Fibroblast of the aortic adventitia (primary cell): ENCODE measurements at regions not wholly inside any gene's neighbourhood (a gene's known extent, or its start where the extent isn't known, plus 50 kb on each side); places are given as distances from the start of the nearest gene placed in this dataset.

ENCODE experiments used
- DNase-seq: peaks from one replicate; pipeline ENCODE4 v3.0.0-alpha.2; 2010; ENCODE audit warnings: low read depth
- H3K4me3 ChIP-seq: 2 replicates; pipeline ENCODE4 v1.5.1; 2011; ENCODE audit warnings: low read depth, mild to moderate bottlenecking, control low read depth, low read length, moderate library complexity
- CTCF ChIP-seq: IDR thresholded peaks from 2 replicates; pipeline ENCODE4 v1.5.1; 2011; ENCODE audit warnings: mild to moderate bottlenecking, low read length, control low read depth, inconsistent platforms; ENCODE audit not compliant: insufficient read depth

DNA sequence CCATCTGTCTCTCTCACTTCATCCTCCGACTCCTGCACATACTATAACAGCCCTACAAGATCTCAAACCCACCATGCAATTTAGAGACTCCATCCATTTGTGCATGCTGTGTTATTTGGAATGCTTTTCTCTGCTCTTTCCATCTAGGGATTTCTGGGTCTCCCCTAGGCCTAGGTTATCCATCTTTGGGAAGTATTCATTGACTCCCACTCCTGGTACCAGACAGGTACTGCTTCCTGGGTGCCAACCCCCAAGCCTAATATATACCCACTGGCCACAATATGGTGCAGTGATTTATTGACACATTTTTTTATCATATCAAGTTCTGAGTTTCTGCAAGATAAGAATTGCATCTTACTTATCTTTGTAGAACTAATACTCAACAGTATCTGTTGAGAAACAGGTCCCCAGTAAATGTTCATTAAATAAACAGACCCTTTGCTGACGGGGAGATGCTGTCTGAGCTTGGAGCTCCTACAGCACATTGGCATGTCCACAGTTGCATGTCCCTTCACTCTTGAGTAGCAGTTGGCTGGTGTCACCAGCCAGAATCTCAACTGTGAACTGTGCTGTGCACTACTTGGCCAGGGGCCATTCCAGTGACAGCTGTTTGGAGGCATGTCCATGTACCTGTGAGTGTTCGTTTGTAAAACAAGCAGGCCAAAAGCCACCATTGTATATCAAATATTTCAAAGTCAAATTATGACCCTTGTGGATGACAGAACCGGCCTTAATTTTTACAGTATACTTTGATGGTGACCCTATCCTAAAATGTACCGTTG, 223.3 kb upstream of the NFE2L3 start:
- TF ChIP-seq CTCF = no peak
- DNase-seq = no peak
- H3K4me3 ChIP-seq = no peak overlapping the region

DNA sequence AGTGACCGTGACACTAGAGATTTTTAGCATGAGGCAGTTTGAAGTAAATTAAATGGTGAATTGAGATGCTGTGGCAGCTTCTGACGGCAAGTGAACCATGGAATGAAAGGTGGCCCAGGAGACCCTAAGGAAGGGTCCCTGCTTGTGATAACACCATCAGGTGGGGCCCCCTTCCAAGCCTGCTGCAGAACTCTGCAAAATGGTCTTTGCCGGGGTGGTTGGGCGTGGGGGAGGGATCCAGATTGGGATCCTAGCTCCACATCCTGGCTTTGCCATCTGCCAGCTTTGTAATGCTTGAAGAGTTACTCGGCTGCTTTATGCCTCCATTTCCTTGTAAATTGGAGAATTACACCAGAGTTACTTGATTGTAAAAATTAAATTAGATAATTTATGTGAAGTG, 222.6 kb upstream of the NFE2L3 start:
- no peak for TF ChIP-seq CTCF
- DNase-seq = no peak
- no peak overlapping the region for H3K4me3 ChIP-seq

GRCh38 chr7:25930492-25931048, 221.4 kb upstream of the NFE2L3 start:
- no peak overlapping the region for H3K4me3 ChIP-seq
- TF ChIP-seq CTCF = no peak
- no peak for DNase-seq

DNA sequence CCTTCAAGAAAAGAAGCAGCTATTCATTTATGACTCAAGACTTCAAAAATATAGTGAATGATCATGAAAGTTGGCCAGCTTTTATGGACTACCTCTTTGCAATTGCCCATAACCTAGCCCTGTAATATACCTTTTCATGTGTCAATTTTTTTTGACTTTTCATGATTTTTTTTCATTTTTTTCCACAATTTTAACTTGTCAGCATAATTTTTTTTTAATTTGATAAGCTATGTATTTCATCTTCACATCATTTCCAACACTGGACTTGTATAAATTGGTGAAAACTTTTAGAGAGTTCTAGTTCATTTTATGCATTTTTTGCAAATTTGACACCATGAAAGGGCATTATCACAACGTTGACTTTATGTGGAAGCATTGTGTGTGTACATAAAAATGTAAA, 220.8 kb upstream of the NFE2L3 start:
- TF ChIP-seq CTCF = no peak
- DNase-seq = no peak
- H3K4me3 ChIP-seq = no peak overlapping the region

- no peak for DNase-seq
- no peak for TF ChIP-seq CTCF
- H3K4me3 ChIP-seq = no peak overlapping the region
Measured at GRCh38 chr7:25933921-25934320, 218.1 kb upstream of the NFE2L3 start.

- H3K4me3 ChIP-seq = no peak overlapping the region
- no peak for DNase-seq
- no peak for TF ChIP-seq CTCF
Measured at GRCh38 chr7:25940086-25940906, 211.7 kb upstream of the NFE2L3 start.
